Thyroid gland (tissue), 4 donors: ENCODE measurements at regions not wholly inside any gene's neighbourhood (a gene's known extent, or its start where the extent isn't known, plus 50 kb on each side); places are given as distances from the start of the nearest gene placed in this dataset.

Experiments used
- DNase-seq, 2 donors: peaks; one replicate each; pipeline ENCODE4 v3.0.0-alpha.2; 2019
- H3K27ac ChIP-seq, 3 donors: fragments of 200-600 bp; sonication (generic); 1 replicate in 2 of 3; 2 replicates in 1 of 3; pipeline ENCODE4 v1.5.1; 2016 to 2019; ENCODE audit warnings: mild to moderate bottlenecking in 1 of 3, moderate library complexity in 1 of 3
- H3K27me3 ChIP-seq: fragments of 200-600 bp; sonication (generic); one replicate; pipeline ENCODE4 v1.5.1; 2019
- H3K36me3 ChIP-seq, 2 donors: fragments of 200-600 bp; sonication (generic); one replicate each; pipeline ENCODE4 v1.5.1; 2016 to 2019
- H3K4me1 ChIP-seq, 2 donors: fragments of 200-600 bp; sonication (generic); one replicate each; pipeline ENCODE4 v1.5.1; 2017 to 2019
- H3K4me3 ChIP-seq, 3 donors: fragments of 200-600 bp; sonication (generic); replicated peaks in 1 of 3; 1 replicate in 2 of 3; 2 replicates in 1 of 3; pipeline ENCODE4 v1.5.1; 2016; ENCODE audit warnings: mild to moderate bottlenecking in 1 of 3
- H3K9me3 ChIP-seq: fragments of 200-600 bp; sonication (generic); one replicate; pipeline ENCODE4 v1.5.1; 2017
- CTCF ChIP-seq, 6 experiments: fragments of 200-600 bp in 3 of 6; fragments of 450-650 bp in 3 of 6; sonication (generic) in 3 of 6; IDR thresholded peaks; one replicate each; pipeline ENCODE4 v1.5.1; 2016 to 2019; ENCODE audit warnings: antibody characterized with exemption in 6 of 6, mild to moderate bottlenecking in 2 of 6, inconsistent platforms in 1 of 6, moderate library complexity in 1 of 6
- POLR2A ChIP-seq, 2 donors: fragments of 450-650 bp; IDR thresholded peaks; one replicate each; pipeline ENCODE4 v1.6.1; 2017; ENCODE audit warnings: antibody characterized with exemption in 2 of 2, mild to moderate bottlenecking in 2 of 2, moderate library complexity in 1 of 2
- WGBS, 2 donors: methylation state at CpG; one replicate each; pipeline ENCODE4 v1.1.5; 2017; 5-methylcytosine and 5-hydroxymethylcytosine counted together
- intact Hi-C: fragments of 100-400 bp; cut with DNase I; formaldehyde crosslinking; loops from one replicate; pipeline ENCODE4 v1.15.1; 2023

- H3K4me3 ChIP-seq = no peak overlapping the region
- no peak for TF ChIP-seq POLR2A (IDR thresholded peaks at IDR 0.05)
- no peak for TF ChIP-seq CTCF (IDR thresholded peaks at IDR 0.05)
- no peaks in the 10 kb centered on the region for H3K4me1 ChIP-seq
- WGBS, 2 donors = 45 to 49% methylated on average over 14 of the region's 14 CpGs
- intact Hi-C loops = no loop called here
- H3K27me3 ChIP-seq = no peaks in the 10 kb centered on the region
- peak in 1 of 2 donors; percentile 6 for DNase-seq
- no peaks in the 10 kb centered on the region for H3K9me3 ChIP-seq
- H3K27ac ChIP-seq = no peak overlapping the region
- no peaks in the 10 kb centered on the region for H3K36me3 ChIP-seq
Measured at GRCh38 chr6:33904050-33904746, 100.4 kb upstream of the MLN start.

- Histone ChIP-seq H3K27ac (no peak overlapping the region), H3K4me3 (no peak overlapping the region), H3K27me3 (no peaks in the 10 kb centered on the region), H3K36me3 (no peaks in the 10 kb centered on the region), H3K9me3 (no peaks in the 10 kb centered on the region), H3K4me1 (no peaks in the 10 kb centered on the region)
- 94 to 97% methylated on average over 5 of the region's 5 CpGs for WGBS, 2 donors
- DNase-seq = no peak
- TF ChIP-seq CTCF (IDR thresholded peaks at IDR 0.05) (no peak), POLR2A (IDR thresholded peaks at IDR 0.05) (no peak)
- intact Hi-C loops = no loop called here
Measured at GRCh38 chr6:33903579-33903978, 99.8 kb upstream of the MLN start.

- Histone ChIP-seq H3K27ac (no peak overlapping the region), H3K4me1 (no peaks in the 10 kb centered on the region), H3K9me3 (no peaks in the 10 kb centered on the region), H3K4me3 (no peak overlapping the region), H3K27me3 (no peaks in the 10 kb centered on the region), H3K36me3 (no peaks in the 10 kb centered on the region)
- no peak for TF ChIP-seq POLR2A (IDR thresholded peaks at IDR 0.05)
- no peak for TF ChIP-seq CTCF (IDR thresholded peaks at IDR 0.05)
- intact Hi-C loops = no loop called here
- 86 to 87% methylated on average over 3 of the region's 3 CpGs for WGBS, 2 donors
- no peak for DNase-seq
Measured at GRCh38 chr6:33902457-33902853, 98.7 kb upstream of the MLN start.

GRCh38 chr6:33901822-33902456 is 98.1 kb upstream of the MLN start:
- Histone ChIP-seq H3K36me3 (no peaks in the 10 kb centered on the region), H3K9me3 (no peaks in the 10 kb centered on the region), H3K27me3 (no peaks in the 10 kb centered on the region), H3K27ac (no peak overlapping the region), H3K4me3 (no peak overlapping the region), H3K4me1 (peaks cover 0 to 3% of the 10 kb centered on the region in 2 donors)
- intact Hi-C loops = no loop called here
- 91 to 94% methylated on average over 5 of the region's 5 CpGs for WGBS, 2 donors
- TF ChIP-seq CTCF (IDR thresholded peaks at IDR 0.05) (no peak), POLR2A (IDR thresholded peaks at IDR 0.05) (no peak)
- no peak for DNase-seq

- no peak for DNase-seq
- H3K27me3 ChIP-seq = no peaks in the 10 kb centered on the region
- WGBS, 2 donors = 60 to 63% methylated on average over 3 of the region's 3 CpGs
- H3K36me3 ChIP-seq = no peaks in the 10 kb centered on the region
- peaks cover 0 to 15% of the 10 kb centered on the region in 2 donors for H3K4me1 ChIP-seq
- intact Hi-C loops = no loop called here
- TF ChIP-seq POLR2A (IDR thresholded peaks at IDR 0.05) = no peak
- TF ChIP-seq CTCF (IDR thresholded peaks at IDR 0.05) = no peak
- no peak overlapping the region for H3K27ac ChIP-seq
- no peaks in the 10 kb centered on the region for H3K9me3 ChIP-seq
- H3K4me3 ChIP-seq = no peak overlapping the region
Measured at GRCh38 chr6:33898771-33899170, 95.0 kb upstream of the MLN start.
